Left cardiac atrium (tissue), 4 donors: ENCODE measurements at regions not wholly inside any gene's neighbourhood (a gene's known extent, or its start where the extent isn't known, plus 50 kb on each side); places are given as distances from the start of the nearest gene placed in this dataset.

ENCODE experiments used
- ATAC-seq, 2 donors: fragments of 200-7000 bp; cut with Tn5 transposase; one replicate each; pipeline ENCODE4 v1.9.1; 2020; ENCODE audit warnings: mild to moderate bottlenecking in 2 of 2, moderate library complexity in 2 of 2
- DNase-seq: peaks from one replicate; pipeline ENCODE4 v3.0.0-alpha.2; 2020
- intact Hi-C, 2 donors: fragments of 100-400 bp; cut with DNase I; formaldehyde crosslinking; loops; one replicate each; pipeline versions ENCODE4 v1.14.1 to v1.15.1; 2022 to 2023
- donor health status: DM: no; HTN: yes; CAD: no.
- donor health status: DM: no; HTN: yes; CAD: no; lungs with severe emphysema.
- donor health status: DM: yes; HTN: yes; CAD: no.
- donor health status: Dilated cardiomyopathy.

- intact Hi-C loops, result no loop called here
- ATAC-seq, result no peak
- DNase-seq, result no peak
Observed at GRCh38 chr14:35220027-35220676, 72.0 kb upstream of the PSMA6 start.

GRCh38 chr14:35220920-35221319, 71.3 kb upstream of the PSMA6 start:
- DNase-seq (no peak), ATAC-seq (no peak)
- intact Hi-C loops, result no loop called here

- intact Hi-C loops, result no loop called here
- no peak for ATAC-seq
- DNase-seq, result no peak
Observed at GRCh38 chr14:35221462-35221861, 70.7 kb upstream of the PSMA6 start.

GRCh38 chr14:35222324-35222723, 69.9 kb upstream of the PSMA6 start:
- intact Hi-C loops, result no loop called here
- no peak for DNase-seq
- no peak for ATAC-seq

DNA sequence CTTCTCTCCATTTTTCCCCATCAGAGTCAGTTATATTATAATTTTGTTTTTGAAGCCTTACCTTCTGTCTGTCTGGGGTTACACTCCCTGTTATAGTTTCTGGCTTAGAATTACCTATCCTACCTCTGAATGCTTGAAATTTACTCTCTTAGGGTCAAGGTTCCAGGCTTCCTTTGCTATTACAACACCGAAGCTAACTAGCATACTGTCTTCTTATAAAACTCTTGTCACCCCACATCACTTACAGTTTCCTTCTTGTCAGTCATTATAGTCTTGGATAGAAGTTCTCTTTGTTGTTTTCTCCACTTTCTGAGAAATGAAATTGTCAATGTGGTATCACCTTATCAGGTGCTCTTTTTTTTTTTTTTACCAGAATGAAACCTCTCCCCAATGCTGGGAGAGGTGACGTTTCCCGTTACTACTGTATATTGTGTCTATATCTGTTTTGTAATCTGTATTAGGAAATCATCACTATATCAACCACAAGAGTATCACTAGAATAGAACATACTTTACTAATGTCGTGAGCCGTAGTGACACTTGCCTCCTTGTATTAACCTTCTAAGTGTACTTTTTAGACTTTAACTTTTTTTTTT, 69.2 kb upstream of the PSMA6 start:
- no peak for ATAC-seq
- DNase-seq, result no peak
- intact Hi-C loops, result no loop called here

DNA sequence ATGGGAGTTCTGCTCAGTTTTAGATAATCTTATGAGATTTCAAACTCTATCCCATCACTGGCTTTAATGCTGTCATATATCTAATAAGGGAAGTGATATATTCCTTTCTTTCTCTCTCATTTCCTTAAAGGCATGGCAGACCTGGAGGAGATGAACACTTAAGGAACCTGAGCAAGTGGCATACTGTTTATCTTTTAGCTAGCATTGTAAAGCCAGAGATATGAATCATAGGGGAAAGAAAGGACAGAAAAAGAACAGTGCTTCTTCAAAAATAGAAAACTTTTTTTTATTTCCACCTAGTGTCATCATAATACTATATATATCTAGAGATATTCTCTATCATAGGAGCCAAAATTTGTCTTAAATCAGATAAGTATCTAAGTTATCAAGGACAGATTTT, 68.3 kb upstream of the PSMA6 start:
- no peak for ATAC-seq
- intact Hi-C loops, result no loop called here
- DNase-seq, result no peak

DNA sequence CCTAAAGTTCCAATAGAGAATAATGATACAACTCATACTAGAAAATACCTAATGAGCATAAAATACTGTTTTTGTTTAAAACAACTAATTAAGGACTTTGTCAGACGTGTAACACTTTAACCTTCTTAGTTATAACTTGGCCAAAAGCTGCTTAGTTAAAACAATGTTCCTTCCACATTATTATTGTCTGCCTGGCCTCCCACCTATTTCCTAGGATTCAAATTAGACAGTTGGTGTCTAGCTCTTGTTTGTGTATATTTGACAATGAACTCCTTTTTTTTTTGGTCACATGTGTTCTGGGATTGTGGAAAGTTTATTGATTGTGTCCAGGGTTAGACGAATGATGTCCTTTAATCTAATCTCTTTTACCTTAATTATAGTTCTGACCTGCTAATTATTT, 67.6 kb upstream of the PSMA6 start:
- intact Hi-C loops, result no loop called here
- ATAC-seq (no peak), DNase-seq (no peak)

GRCh38 chr14:35229084-35229791, 62.9 kb upstream of the PSMA6 start:
- DNase-seq (no peak), ATAC-seq (no peak)
- intact Hi-C loops, result no loop called here

DNA sequence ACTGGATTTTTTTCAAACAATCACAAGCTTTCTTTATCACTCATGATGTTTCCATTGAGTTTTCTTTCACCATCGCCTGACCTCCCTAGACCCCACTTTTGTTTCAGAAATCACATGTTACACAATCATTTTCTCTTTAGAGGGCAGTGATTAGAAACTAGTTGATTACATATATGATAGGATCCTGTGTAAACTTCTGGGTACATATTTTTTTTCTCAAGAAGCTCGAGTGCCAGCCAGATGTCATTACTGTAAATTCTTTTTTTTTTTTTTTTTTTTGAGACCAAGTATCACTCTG, 62.4 kb upstream of the PSMA6 start:
- DNase-seq (no peak), ATAC-seq (no peak)
- intact Hi-C loops, result no loop called here

DNA sequence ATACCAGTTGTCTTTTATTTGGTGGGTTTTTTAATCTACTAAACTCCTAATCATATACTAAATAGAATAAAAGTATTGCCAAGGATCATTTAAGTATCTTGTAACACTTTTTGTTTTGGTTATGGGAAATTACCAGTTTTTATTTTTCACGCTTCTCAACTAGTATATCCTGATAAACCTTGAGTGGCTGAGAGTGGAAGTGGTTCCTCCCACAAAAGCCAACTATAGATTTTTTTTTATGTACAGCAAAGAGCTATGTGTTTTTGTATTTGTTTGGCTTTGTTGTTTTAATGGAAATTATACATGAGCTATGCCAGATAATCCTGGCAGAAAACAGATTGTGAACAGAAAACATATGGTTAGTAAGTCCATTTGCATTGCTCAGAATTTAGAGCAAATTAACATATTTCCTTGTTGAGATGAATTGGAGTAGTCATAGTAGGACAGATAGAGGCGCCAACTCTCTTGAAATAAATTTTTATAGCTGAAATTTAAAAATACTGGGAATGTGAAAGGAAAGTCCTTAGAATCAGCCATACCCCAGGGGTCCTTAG, 60.9 kb upstream of the PSMA6 start:
- ATAC-seq, result no peak
- intact Hi-C loops, result no loop called here
- DNase-seq, result no peak

GRCh38 chr14:35234012-35234805, 58.0 kb upstream of the PSMA6 start:
- DNase-seq, result no peak
- peak in 1 of 2 donors; percentile 32 for ATAC-seq
- intact Hi-C loops, result no loop called here

DNA sequence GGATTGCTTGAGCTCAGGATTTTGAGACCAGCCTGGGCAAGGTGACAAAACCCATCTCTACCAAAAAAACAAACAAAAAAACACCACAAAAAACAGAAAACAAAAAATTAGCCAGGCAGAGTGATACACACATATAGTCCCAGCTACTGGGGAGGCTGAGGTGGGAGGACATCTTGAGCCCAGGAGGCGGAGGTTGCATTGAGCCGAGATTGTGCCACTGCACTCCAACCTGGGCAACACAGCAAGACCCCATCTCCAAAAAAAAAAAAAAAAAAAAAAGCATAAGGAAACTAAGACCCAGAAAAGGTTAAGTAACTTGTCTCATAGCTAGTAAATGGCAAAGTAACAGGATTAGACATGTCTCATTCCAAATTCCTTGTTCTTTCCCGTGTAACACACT, 56.3 kb upstream of the PSMA6 start:
- intact Hi-C loops, result no loop called here
- ATAC-seq, result no peak
- no peak for DNase-seq

DNA sequence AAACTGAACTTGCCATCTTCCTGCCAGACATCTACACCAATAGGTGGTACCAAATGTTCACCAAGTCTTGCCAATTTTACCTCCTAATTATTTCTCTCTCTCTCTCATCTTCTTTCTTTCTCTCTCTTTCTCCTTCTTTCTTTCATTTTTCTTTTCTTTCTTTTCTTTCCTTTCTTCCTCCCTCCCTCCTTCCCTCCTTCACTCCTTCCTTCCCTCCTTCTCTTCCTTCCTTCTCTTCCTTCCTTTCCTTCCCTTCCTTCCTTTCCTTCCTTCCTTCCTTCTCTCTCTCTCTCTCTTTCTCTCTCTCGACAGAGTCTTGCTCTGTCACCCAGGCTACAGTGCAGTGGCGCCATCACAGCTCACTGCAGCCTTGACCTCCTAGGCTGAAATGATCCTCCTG, 55.4 kb upstream of the PSMA6 start:
- no peak for DNase-seq
- no peak for ATAC-seq
- intact Hi-C loops, result no loop called here

GRCh38 chr14:35240231-35240630, 52.0 kb upstream of the PSMA6 start:
- ATAC-seq (no peak), DNase-seq (no peak)
- intact Hi-C loops, result no loop called here
